ENCODE measurements at regions not wholly inside any gene's neighbourhood (a gene's known extent, or its start where the extent isn't known, plus 50 kb on each side); places are given as distances from the start of the nearest gene placed in this dataset.
"Not testable (repeated sequence)": the region's sequence is repeated elsewhere in the genome, so short reads cannot be mapped to it uniquely, and the experiment has no call there.

- TF ChIP-seq REST (tag by site-specific recombination; IDR thresholded peaks at IDR 0.05); ZNF670 (tag by site-specific recombination; IDR thresholded peaks at IDR 0.05; ENCODE audit: low read depth); CTCF (tag by site-specific recombination; IDR thresholded peaks at IDR 0.05); YY1 (tag by site-specific recombination; IDR thresholded peaks at IDR 0.05); ZNF658 (tag by site-specific recombination; IDR thresholded peaks at IDR 0.05); KLF1 (tag by site-specific recombination; IDR thresholded peaks at IDR 0.05); ZBTB21 (tag by site-specific recombination; IDR thresholded peaks at IDR 0.05); ZNF76 (tag by site-specific recombination; IDR thresholded peaks at IDR 0.05; ENCODE audit: borderline replicate concordance, low read depth); ZNF37A (tag by site-specific recombination; IDR thresholded peaks at IDR 0.05); HOXA7 (CRISPR knock-in tag; IDR thresholded peaks at IDR 0.05; ENCODE audit: borderline replicate concordance); ZNF791 (tag by site-specific recombination; IDR thresholded peaks at IDR 0.05); ZNF600 (tag by site-specific recombination; IDR thresholded peaks at IDR 0.05); KLF7 (tag by site-specific recombination; IDR thresholded peaks at IDR 0.05; ENCODE audit: borderline replicate concordance); ZNF777 (tag by site-specific recombination; IDR thresholded peaks at IDR 0.05; ENCODE audit: borderline replicate concordance): not testable (repeated sequence)
Observed at GRCh38 chrX:151066373-151066772, 83.2 kb downstream of the HMGB3 start.

All from HEK293 (cell line).